SK-N-SH (cell line): ENCODE measurements at regions not wholly inside any gene's neighbourhood (a gene's known extent, or its start where the extent isn't known, plus 50 kb on each side); places are given as distances from the start of the nearest gene placed in this dataset.

Source experiments
- CTCF ChIA-PET: fragments of 300-600, 350-600 bp; formaldehyde crosslinking; extraction: SDS; loops from one replicate; lab custom pipeline; 2021; lab: Yijun Ruan, JAX
- POLR2A ChIA-PET: fragments of 350-600 bp; sonication (Branson Sonifier 250); formaldehyde crosslinking; extraction: SDS; loops from one replicate; lab custom pipeline; 2020; ENCODE audit warnings: antibody characterized with exemption, inconsistent platforms; lab: Yijun Ruan, JAX
- DNase-seq: peaks from one replicate; pipeline ENCODE4 v3.0.0; 2012
- H2AFZ ChIP-seq: fragments of 200-600 bp; sonication (generic); 2 replicates; pipeline ENCODE4 v1.8.1; 2016; ENCODE audit warnings: antibody characterized with exemption, mild to moderate bottlenecking, low read depth
- H3F3A ChIP-seq: fragments of 200-600 bp; sonication (generic); replicated peaks from 2 replicates; pipeline ENCODE3; 2016; ENCODE audit warnings: antibody characterized with exemption, mild to moderate bottlenecking; ENCODE audit not compliant: insufficient read depth
- H3K27ac ChIP-seq, 2 experiments: fragments of 200-500 bp in 1 of 2; fragments of 200-600 bp in 1 of 2; sonication (Bioruptor generic) in 1 of 2; sonication (generic), shearing (Covaris generic) in 1 of 2; 2 replicates each; pipeline versions ENCODE4 v1.5.1 to v1.6.1; 2014 to 2016; ENCODE audit warnings: low read depth in 2 of 2, inconsistent platforms in 1 of 2, low read length in 1 of 2, mild to moderate bottlenecking in 1 of 2, mixed read lengths in 1 of 2
- H3K27me3 ChIP-seq: fragments of 200-600 bp; sonication (generic), shearing (Covaris generic); 2 replicates; pipeline ENCODE4 v1.6.1; 2016; ENCODE audit warnings: mixed run types; ENCODE audit not compliant: insufficient read depth
- H3K36me3 ChIP-seq, 2 experiments: fragments of 200-500 bp in 1 of 2; fragments of 200-600 bp in 1 of 2; sonication (Bioruptor generic) in 1 of 2; sonication (generic) in 1 of 2; replicated peaks in 1 of 2; 2 replicates each; pipeline versions ENCODE3 to v1.5.1; 2014 to 2016; ENCODE audit warnings: low read length in 1 of 2, mild to moderate bottlenecking in 1 of 2; ENCODE audit not compliant: insufficient read depth in 2 of 2, control insufficient read depth in 1 of 2
- H3K4me1 ChIP-seq, 2 experiments: fragments of 200-500 bp in 1 of 2; fragments of 200-600 bp in 1 of 2; sonication (Bioruptor generic) in 1 of 2; sonication (generic), shearing (Covaris generic) in 1 of 2; 2 replicates each; pipeline versions ENCODE4 v1.5.1 to v1.6.1; 2014 to 2016; ENCODE audit warnings: low read depth in 1 of 2, low read length in 1 of 2, mixed run types in 1 of 2; ENCODE audit not compliant: insufficient read depth in 2 of 2, control insufficient read depth in 1 of 2
- H3K4me2 ChIP-seq: fragments of 200-600 bp; sonication (generic), shearing (Covaris generic); 2 replicates; pipeline ENCODE4 v1.6.1; 2017; ENCODE audit warnings: mixed run types
- H3K4me3 ChIP-seq, 2 experiments: fragments of 200-500 bp in 1 of 2; fragments of 200-600 bp in 1 of 2; sonication (Bioruptor generic) in 1 of 2; sonication (generic), shearing (Covaris generic) in 1 of 2; 2 replicates each; pipeline versions ENCODE4 v1.5.1 to v1.8.1; 2014 to 2016; ENCODE audit warnings: low read depth in 2 of 2, inconsistent platforms in 1 of 2, low read length in 1 of 2, mild to moderate bottlenecking in 1 of 2, mixed read lengths in 1 of 2, moderate library complexity in 1 of 2
- H3K79me2 ChIP-seq: fragments of 200-600 bp; sonication (generic); 2 replicates; pipeline ENCODE4 v1.8.1; 2017; ENCODE audit warnings: mild to moderate bottlenecking; ENCODE audit not compliant: insufficient read depth
- H3K9ac ChIP-seq: fragments of 200-600 bp; sonication (generic); 2 replicates; pipeline ENCODE4 v1.6.1; 2017; ENCODE audit warnings: mixed run types
- H3K9me2 ChIP-seq: fragments of 200-600 bp; sonication (generic); 2 replicates; pipeline ENCODE4 v1.6.1; 2017; ENCODE audit warnings: mixed run types
- H3K9me3 ChIP-seq: fragments of 200-600 bp; sonication (generic); 2 replicates; pipeline ENCODE4 v1.6.1; 2017; ENCODE audit warnings: mixed run types, mild to moderate bottlenecking, moderate library complexity
- H4K20me1 ChIP-seq: fragments of 200-600 bp; sonication (generic); 2 replicates; pipeline ENCODE4 v1.6.1; 2017; ENCODE audit warnings: mild to moderate bottlenecking, mixed run types; ENCODE audit not compliant: insufficient read depth
- IRF3 ChIP-seq: fragments of 150-350 bp; IDR thresholded peaks from 2 replicates; pipeline ENCODE4 v1.6.1; 2016; ENCODE audit warnings: mild to moderate bottlenecking, low read depth, low read length
- JUND ChIP-seq: IDR thresholded peaks from 2 replicates; pipeline ENCODE4 v1.4.0; 2012
- MEF2A ChIP-seq: IDR thresholded peaks from 2 replicates; pipeline ENCODE4 v1.4.0; 2012; ENCODE audit warnings: low read depth, borderline replicate concordance
- NFIC ChIP-seq: IDR thresholded peaks from 2 replicates; pipeline ENCODE4 v1.4.0; 2012; ENCODE audit warnings: borderline replicate concordance
- NRF1 ChIP-seq: IDR thresholded peaks from 2 replicates; pipeline ENCODE4 v1.6.1; 2012; ENCODE audit warnings: low read depth, mild to moderate bottlenecking, low read length
- POLR2AphosphoS5 ChIP-seq: IDR thresholded peaks from 2 replicates; pipeline ENCODE4 v1.6.1; 2012; ENCODE audit warnings: low read depth, low read length
- REST ChIP-seq: IDR thresholded peaks from 2 replicates; pipeline ENCODE4 v1.6.1; 2012; ENCODE audit warnings: mild to moderate bottlenecking, low read depth, low read length, moderate library complexity
- SIN3A ChIP-seq: IDR thresholded peaks from 2 replicates; pipeline ENCODE4 v1.6.1; 2012; ENCODE audit warnings: low read depth, mild to moderate bottlenecking, low read length, moderate library complexity, borderline replicate concordance
- TAF1 ChIP-seq: IDR thresholded peaks from 2 replicates; pipeline ENCODE4 v1.6.1; 2012; ENCODE audit warnings: low read depth, mild to moderate bottlenecking, low read length, moderate library complexity, borderline replicate concordance
- TEAD4 ChIP-seq: IDR thresholded peaks from 2 replicates; pipeline ENCODE4 v1.4.0; 2012; ENCODE audit warnings: mild to moderate bottlenecking, borderline replicate concordance; ENCODE audit not compliant: insufficient read depth
- YY1 ChIP-seq: IDR thresholded peaks from 2 replicates; pipeline ENCODE4 v1.4.0; 2012; ENCODE audit warnings: low read depth, mild to moderate bottlenecking
- ZBTB33 ChIP-seq: IDR thresholded peaks from 2 replicates; pipeline ENCODE4 v1.4.0; 2012; ENCODE audit warnings: low read depth, borderline replicate concordance

GRCh38 chr12:53827306-53827705, 75.5 kb upstream of the CISTR start:
- CTCF ChIA-PET, result no interaction called here

More at GRCh38 chr12:53827306-53827705, 75.5 kb upstream of the CISTR start:
- H3K4me3 ChIP-seq, result no peak overlapping the region
- POLR2A ChIA-PET, result no interaction called here
- no peak for TF ChIP-seq SIN3A
- TF ChIP-seq NRF1, result no peak
- TF ChIP-seq NFIC, result no peak
- TF ChIP-seq MEF2A, result no peak
- no peak for TF ChIP-seq TEAD4
- no peak for TF ChIP-seq TAF1
- no peak for TF ChIP-seq YY1
- no peak for TF ChIP-seq POLR2AphosphoS5
- no peak for TF ChIP-seq ZBTB33
- no peak for TF ChIP-seq IRF3
- no peak for TF ChIP-seq JUND
- TF ChIP-seq REST, result no peak
- H3K27ac ChIP-seq, result no peak overlapping the region
- DNase-seq, result no peak
- H3K4me1 ChIP-seq, result no peaks in the 10 kb centered on the region
- H3K4me2 ChIP-seq, result no peak overlapping the region
- H3K27me3 ChIP-seq, result peaks cover 29% of the 10 kb centered on the region; the same call in 1 of the 2 replicates
- no peaks in the 10 kb centered on the region for H3F3A ChIP-seq
- no peaks in the 10 kb centered on the region for H4K20me1 ChIP-seq
- no peak overlapping the region for H2AFZ ChIP-seq
- H3K9ac ChIP-seq, result no peak overlapping the region
- H3K79me2 ChIP-seq, result no peaks in the 10 kb centered on the region
- H3K9me3 ChIP-seq, result no peaks in the 10 kb centered on the region
- no peaks in the 10 kb centered on the region for H3K9me2 ChIP-seq
- H3K36me3 ChIP-seq, result no peaks in the 10 kb centered on the region
